ENCODE measurements at regions not wholly inside any gene's neighbourhood (a gene's known extent, or its start where the extent isn't known, plus 50 kb on each side); places are given as distances from the start of the nearest gene placed in this dataset.

DNA sequence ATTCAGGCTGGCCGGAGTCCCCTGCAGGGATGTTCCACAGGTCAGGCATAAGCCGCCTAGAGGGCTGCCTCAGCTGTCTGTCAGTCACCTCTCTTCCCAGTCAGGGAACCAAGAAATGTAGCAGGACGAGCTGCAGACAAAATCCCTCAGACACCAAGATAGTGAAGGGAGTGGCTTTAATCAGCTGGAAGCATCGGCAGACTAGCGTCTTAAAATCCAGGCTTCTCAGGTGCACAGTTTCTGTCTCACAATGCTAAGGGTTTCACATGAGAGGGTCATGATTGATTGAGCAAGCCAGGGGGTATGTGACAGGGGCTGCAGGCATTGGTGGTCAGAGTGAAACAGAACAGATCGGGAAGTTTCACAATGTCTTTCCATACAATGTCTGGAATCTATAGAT, 247.2 kb downstream of the CDH10 start:
- Histone ChIP-seq H3K4me3 (replicated peaks in 1 of 4; ENCODE audit: control extremely low read depth in 1 of 4, insufficient read depth in 1 of 4, low read depth in 3 of 4, low read length in 4 of 4) (no peak overlapping the region), H3K79me2 (ENCODE audit: control insufficient read depth, insufficient read depth, low read length) (no peaks in the 10 kb centered on the region), H2AFZ (ENCODE audit: low read length) (no peak overlapping the region), H3K27me3 (ENCODE audit: control insufficient read depth, insufficient read depth, low read length) (no peaks in the 10 kb centered on the region), H3K4me1 (ENCODE audit: control insufficient read depth, extremely low read depth, insufficient read depth, low read length) (no peaks in the 10 kb centered on the region), H3K9ac (ENCODE audit: insufficient read depth, low read length) (no peak overlapping the region), H3K36me3 (ENCODE audit: control insufficient read depth, insufficient read depth, low read length) (no peaks in the 10 kb centered on the region), H3K4me2 (ENCODE audit: extremely low read depth, insufficient read depth, low read length) (no peak overlapping the region), H4K20me1 (ENCODE audit: control insufficient read depth, extremely low read depth, insufficient read depth, low read length) (no peaks in the 10 kb centered on the region), H3K9me3 (ENCODE audit: control insufficient read depth, insufficient read depth, low read depth, low read length) (no peaks in the 10 kb centered on the region), H3K27ac (ENCODE audit: insufficient read depth, low read length) (no peak overlapping the region)
- no peak for DNase-seq (ENCODE audit: low read depth in 2 of 2)
- no peak for TF ChIP-seq EZH2 (IDR thresholded peaks at IDR 0.05; ENCODE audit: low read length, missing control alignments)
- TF ChIP-seq, protein P1, sequence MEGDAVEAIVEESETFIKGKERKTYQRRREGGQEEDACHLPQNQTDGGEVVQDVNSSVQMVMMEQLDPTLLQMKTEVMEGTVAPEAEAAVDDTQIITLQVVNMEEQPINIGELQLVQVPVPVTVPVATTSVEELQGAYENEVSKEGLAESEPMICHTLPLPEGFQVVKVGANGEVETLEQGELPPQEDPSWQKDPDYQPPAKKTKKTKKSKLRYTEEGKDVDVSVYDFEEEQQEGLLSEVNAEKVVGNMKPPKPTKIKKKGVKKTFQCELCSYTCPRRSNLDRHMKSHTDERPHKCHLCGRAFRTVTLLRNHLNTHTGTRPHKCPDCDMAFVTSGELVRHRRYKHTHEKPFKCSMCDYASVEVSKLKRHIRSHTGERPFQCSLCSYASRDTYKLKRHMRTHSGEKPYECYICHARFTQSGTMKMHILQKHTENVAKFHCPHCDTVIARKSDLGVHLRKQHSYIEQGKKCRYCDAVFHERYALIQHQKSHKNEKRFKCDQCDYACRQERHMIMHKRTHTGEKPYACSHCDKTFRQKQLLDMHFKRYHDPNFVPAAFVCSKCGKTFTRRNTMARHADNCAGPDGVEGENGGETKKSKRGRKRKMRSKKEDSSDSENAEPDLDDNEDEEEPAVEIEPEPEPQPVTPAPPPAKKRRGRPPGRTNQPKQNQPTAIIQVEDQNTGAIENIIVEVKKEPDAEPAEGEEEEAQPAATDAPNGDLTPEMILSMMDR (conservative IDR thresholded peaks at IDR 0.05 in 1 of 2, IDR thresholded peaks at IDR 0.05 in 1 of 2; ENCODE audit: low read depth in 1 of 2, low read length in 2 of 2): no peak

DNA sequence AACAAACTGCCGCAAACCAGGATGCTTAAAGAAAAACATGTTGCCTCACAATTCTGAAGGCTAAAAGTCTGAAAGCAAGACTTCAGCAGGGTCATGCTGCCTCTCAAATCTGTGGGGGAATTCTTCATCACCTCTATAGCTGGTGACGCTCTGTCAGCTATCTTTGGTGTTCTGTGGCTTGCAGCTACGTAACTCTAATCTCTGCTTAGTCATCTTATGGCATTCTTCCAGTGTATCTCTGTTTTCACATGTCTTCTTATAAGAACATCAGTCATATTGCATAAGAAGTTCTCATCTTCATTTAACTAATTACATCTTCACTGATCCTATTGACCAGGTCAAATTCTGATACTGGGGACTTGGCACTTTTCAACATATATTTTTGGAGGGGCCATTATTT, 243.0 kb downstream of the CDH10 start:
- Histone ChIP-seq H3K9me3 (ENCODE audit: control insufficient read depth, insufficient read depth, low read depth, low read length) (no peaks in the 10 kb centered on the region), H3K4me2 (ENCODE audit: extremely low read depth, insufficient read depth, low read length) (no peak overlapping the region), H4K20me1 (ENCODE audit: control insufficient read depth, extremely low read depth, insufficient read depth, low read length) (no peaks in the 10 kb centered on the region), H3K9ac (ENCODE audit: insufficient read depth, low read length) (no peak overlapping the region), H3K4me1 (ENCODE audit: control insufficient read depth, extremely low read depth, insufficient read depth, low read length) (no peaks in the 10 kb centered on the region), H3K36me3 (ENCODE audit: control insufficient read depth, insufficient read depth, low read length) (no peaks in the 10 kb centered on the region), H3K27me3 (ENCODE audit: control insufficient read depth, insufficient read depth, low read length) (no peaks in the 10 kb centered on the region), H3K79me2 (ENCODE audit: control insufficient read depth, insufficient read depth, low read length) (no peaks in the 10 kb centered on the region), H3K4me3 (replicated peaks in 1 of 4; ENCODE audit: control extremely low read depth in 1 of 4, insufficient read depth in 1 of 4, low read depth in 3 of 4, low read length in 4 of 4) (no peak overlapping the region), H3K27ac (ENCODE audit: insufficient read depth, low read length) (no peak overlapping the region), H2AFZ (ENCODE audit: low read length) (no peak overlapping the region)
- TF ChIP-seq, protein P1 (conservative IDR thresholded peaks at IDR 0.05 in 1 of 2, IDR thresholded peaks at IDR 0.05 in 1 of 2; ENCODE audit: low read depth in 1 of 2, low read length in 2 of 2): no peak
- no peak for TF ChIP-seq EZH2 (IDR thresholded peaks at IDR 0.05; ENCODE audit: low read length, missing control alignments)
- DNase-seq (ENCODE audit: low read depth in 2 of 2): peak in 1 of 2 donors; percentile 34

DNA sequence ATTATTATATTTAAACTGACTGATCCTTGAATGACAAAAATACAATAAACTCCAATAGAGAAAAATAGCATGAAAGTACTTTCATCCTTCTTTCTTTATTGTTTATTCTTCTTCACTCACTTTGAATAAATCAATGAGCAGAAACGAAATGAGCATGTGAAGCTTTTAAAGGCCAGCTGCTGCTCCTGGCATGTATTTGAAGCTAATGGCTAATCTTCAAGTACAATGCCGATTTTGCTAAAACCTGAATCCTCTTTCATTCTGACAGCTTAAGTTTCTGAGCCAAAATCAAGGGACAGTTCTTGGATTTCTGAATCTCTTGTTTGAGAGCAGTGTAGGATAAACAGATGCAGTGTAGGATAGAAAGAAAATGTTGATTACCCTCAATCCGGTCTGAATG, 237.3 kb downstream of the CDH10 start:
- DNase-seq (ENCODE audit: low read depth in 2 of 2): no peak
- H3K4me1 ChIP-seq (ENCODE audit: control insufficient read depth, extremely low read depth, insufficient read depth, low read length): no peaks in the 10 kb centered on the region
- no peaks in the 10 kb centered on the region for H3K36me3 ChIP-seq (ENCODE audit: control insufficient read depth, insufficient read depth, low read length)
- H3K79me2 ChIP-seq (ENCODE audit: control insufficient read depth, insufficient read depth, low read length): no peaks in the 10 kb centered on the region
- H3K27ac ChIP-seq (ENCODE audit: insufficient read depth, low read length): no peak overlapping the region
- H3K9me3 ChIP-seq (ENCODE audit: control insufficient read depth, insufficient read depth, low read depth, low read length): no peaks in the 10 kb centered on the region
- no peak overlapping the region for H3K4me3 ChIP-seq (replicated peaks in 1 of 4; ENCODE audit: control extremely low read depth in 1 of 4, insufficient read depth in 1 of 4, low read depth in 3 of 4, low read length in 4 of 4)
- no peak overlapping the region for H3K9ac ChIP-seq (ENCODE audit: insufficient read depth, low read length)
- H2AFZ ChIP-seq (ENCODE audit: low read length): no peak overlapping the region
- no peaks in the 10 kb centered on the region for H4K20me1 ChIP-seq (ENCODE audit: control insufficient read depth, extremely low read depth, insufficient read depth, low read length)
- no peaks in the 10 kb centered on the region for H3K27me3 ChIP-seq (ENCODE audit: control insufficient read depth, insufficient read depth, low read length)
- TF ChIP-seq, protein P1 (conservative IDR thresholded peaks at IDR 0.05 in 1 of 2, IDR thresholded peaks at IDR 0.05 in 1 of 2; ENCODE audit: low read depth in 1 of 2, low read length in 2 of 2): no peak
- TF ChIP-seq EZH2 (IDR thresholded peaks at IDR 0.05; ENCODE audit: low read length, missing control alignments): no peak
- H3K4me2 ChIP-seq (ENCODE audit: extremely low read depth, insufficient read depth, low read length): no peak overlapping the region

All from fibroblast of lung (primary cell).